ENCODE measurements at regions not wholly inside any gene's neighbourhood (a gene's known extent, or its start where the extent isn't known, plus 50 kb on each side); places are given as distances from the start of the nearest gene placed in this dataset.

DNA sequence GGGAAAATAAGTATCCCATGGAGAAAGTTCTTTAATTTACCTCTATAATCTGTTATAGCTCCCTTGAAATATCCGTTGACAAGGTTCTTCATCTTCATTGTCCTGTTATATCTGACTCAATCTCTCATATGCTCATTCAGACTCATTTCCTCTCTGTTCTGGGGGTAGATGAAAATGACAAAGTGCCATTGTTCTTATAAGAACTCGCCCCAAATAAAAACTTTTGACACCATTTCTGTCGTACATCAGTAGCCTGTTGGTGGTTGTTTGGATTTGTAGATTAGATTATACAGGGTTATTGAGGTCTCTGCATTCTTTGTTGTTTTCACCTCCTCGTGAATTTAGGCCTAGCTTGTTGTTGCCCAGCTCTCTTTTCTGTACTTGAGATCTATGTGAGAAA, 55.2 kb upstream of the IPO9 start:
- intact Hi-C loops (cut with DNase I), result no loop called here
- H3K4me3 ChIP-seq (ENCODE audit: low read length in 3 of 3), result no peak overlapping the region
- H3K4me1 ChIP-seq (ENCODE audit: control insufficient read depth in 2 of 3, insufficient read depth in 2 of 3, low read depth in 1 of 3, low read length in 3 of 3), result peaks cover 0 to 4% (median 0%) of the 10 kb centered on the region in 3 donors
- H3K27me3 ChIP-seq (ENCODE audit: control insufficient read depth, insufficient read depth, low read length), result no peaks in the 10 kb centered on the region
- H3K9me3 ChIP-seq (ENCODE audit: control insufficient read depth in 2 of 3, insufficient read depth in 1 of 3, low read length in 3 of 3), result peaks cover 0 to 6% (median 0%) of the 10 kb centered on the region in 3 donors
- FAIRE-seq (no peak), DNase-seq (no peak)
- no peak overlapping the region for H3K9ac ChIP-seq (ENCODE audit: low read length in 3 of 3)
- no peaks in the 10 kb centered on the region for H3K36me3 ChIP-seq (ENCODE audit: control insufficient read depth in 2 of 3, insufficient read depth in 3 of 3, low read length in 3 of 3)
- no peak overlapping the region for H3K27ac ChIP-seq (ENCODE audit: low read depth in 2 of 2, low read length in 2 of 2)
- TF ChIP-seq, protein P1, sequence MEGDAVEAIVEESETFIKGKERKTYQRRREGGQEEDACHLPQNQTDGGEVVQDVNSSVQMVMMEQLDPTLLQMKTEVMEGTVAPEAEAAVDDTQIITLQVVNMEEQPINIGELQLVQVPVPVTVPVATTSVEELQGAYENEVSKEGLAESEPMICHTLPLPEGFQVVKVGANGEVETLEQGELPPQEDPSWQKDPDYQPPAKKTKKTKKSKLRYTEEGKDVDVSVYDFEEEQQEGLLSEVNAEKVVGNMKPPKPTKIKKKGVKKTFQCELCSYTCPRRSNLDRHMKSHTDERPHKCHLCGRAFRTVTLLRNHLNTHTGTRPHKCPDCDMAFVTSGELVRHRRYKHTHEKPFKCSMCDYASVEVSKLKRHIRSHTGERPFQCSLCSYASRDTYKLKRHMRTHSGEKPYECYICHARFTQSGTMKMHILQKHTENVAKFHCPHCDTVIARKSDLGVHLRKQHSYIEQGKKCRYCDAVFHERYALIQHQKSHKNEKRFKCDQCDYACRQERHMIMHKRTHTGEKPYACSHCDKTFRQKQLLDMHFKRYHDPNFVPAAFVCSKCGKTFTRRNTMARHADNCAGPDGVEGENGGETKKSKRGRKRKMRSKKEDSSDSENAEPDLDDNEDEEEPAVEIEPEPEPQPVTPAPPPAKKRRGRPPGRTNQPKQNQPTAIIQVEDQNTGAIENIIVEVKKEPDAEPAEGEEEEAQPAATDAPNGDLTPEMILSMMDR (IDR thresholded peaks at IDR 0.05; ENCODE audit: borderline replicate concordance, extremely low read depth, insufficient read depth), result no peak

DNA sequence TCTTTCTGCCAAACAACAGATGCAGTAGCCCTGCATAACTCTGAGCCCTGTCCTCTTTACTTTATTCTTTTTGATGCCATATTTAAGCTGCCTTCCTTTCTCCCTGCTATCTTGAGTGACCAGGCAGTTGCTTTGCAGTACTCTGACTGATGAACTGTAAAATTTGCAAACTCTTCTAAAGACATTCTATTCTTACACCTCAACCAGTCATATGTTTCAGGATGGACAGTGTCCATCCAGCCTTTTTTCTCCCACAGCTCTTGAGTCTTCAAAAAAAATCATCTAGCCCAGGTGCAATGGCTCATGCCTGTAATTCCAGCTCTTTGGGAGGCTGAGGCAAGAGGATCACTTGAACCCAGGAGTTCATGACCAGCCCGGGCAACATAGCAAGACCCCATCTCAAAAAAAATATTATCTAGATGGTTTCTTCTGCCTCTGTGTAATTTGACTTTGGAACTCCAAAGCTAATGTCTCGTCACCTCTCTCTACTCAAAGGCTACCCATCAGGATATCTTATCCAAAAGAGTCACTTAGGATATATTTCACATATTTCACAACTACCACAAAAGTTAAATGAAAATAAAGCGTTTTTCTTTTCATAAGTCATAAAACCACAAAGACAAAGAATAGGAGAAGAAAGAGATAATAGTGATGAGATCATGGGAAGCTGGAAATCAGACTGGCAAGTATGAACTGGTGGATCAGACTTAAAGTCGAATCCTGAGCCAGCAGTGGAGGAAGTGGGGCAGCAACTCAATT, 54.6 kb upstream of the IPO9 start:
- TF ChIP-seq, protein P1 (IDR thresholded peaks at IDR 0.05; ENCODE audit: borderline replicate concordance, extremely low read depth, insufficient read depth), result no peak
- Histone ChIP-seq H3K4me1 (ENCODE audit: control insufficient read depth in 2 of 3, insufficient read depth in 2 of 3, low read depth in 1 of 3, low read length in 3 of 3) (peaks cover 0 to 4% (median 0%) of the 10 kb centered on the region in 3 donors), H3K36me3 (ENCODE audit: control insufficient read depth in 2 of 3, insufficient read depth in 3 of 3, low read length in 3 of 3) (no peaks in the 10 kb centered on the region), H3K27ac (ENCODE audit: low read depth in 2 of 2, low read length in 2 of 2) (no peak overlapping the region), H3K27me3 (ENCODE audit: control insufficient read depth, insufficient read depth, low read length) (no peaks in the 10 kb centered on the region), H3K9ac (ENCODE audit: low read length in 3 of 3) (no peak overlapping the region), H3K4me3 (ENCODE audit: low read length in 3 of 3) (no peak overlapping the region), H3K9me3 (ENCODE audit: control insufficient read depth in 2 of 3, insufficient read depth in 1 of 3, low read length in 3 of 3) (peaks cover 0 to 6% (median 0%) of the 10 kb centered on the region in 3 donors)
- no peak for DNase-seq
- intact Hi-C loops (cut with DNase I), result no loop called here
- no peak for FAIRE-seq

DNA sequence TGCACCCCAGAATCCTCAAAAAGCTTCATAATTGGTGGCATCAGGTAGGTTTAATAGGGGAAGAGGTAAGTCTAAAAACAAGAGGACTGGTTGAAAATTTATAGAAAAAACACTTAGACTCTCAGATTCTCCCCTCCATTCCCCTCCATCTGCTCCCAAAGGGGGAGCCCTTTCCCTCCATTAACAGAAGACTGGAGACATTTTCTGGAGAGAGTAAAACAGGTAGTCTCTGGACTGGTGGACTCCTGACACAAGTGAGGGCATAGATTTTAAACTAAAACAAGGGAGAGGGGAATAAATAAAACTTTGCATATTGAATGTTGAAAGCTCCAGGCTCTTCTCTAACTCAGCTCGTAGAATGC, 54.0 kb upstream of the IPO9 start:
- H3K27ac ChIP-seq (ENCODE audit: low read depth in 2 of 2, low read length in 2 of 2), result no peak overlapping the region
- TF ChIP-seq, protein P1 (IDR thresholded peaks at IDR 0.05; ENCODE audit: borderline replicate concordance, extremely low read depth, insufficient read depth), result no peak
- intact Hi-C loops (cut with DNase I), result no loop called here
- H3K4me3 ChIP-seq (ENCODE audit: low read length in 3 of 3), result no peak overlapping the region
- H3K36me3 ChIP-seq (ENCODE audit: control insufficient read depth in 2 of 3, insufficient read depth in 3 of 3, low read length in 3 of 3), result no peaks in the 10 kb centered on the region
- H3K9ac ChIP-seq (ENCODE audit: low read length in 3 of 3), result no peak overlapping the region
- no peaks in the 10 kb centered on the region for H3K27me3 ChIP-seq (ENCODE audit: control insufficient read depth, insufficient read depth, low read length)
- peaks cover 0 to 6% (median 0%) of the 10 kb centered on the region in 3 donors for H3K9me3 ChIP-seq (ENCODE audit: control insufficient read depth in 2 of 3, insufficient read depth in 1 of 3, low read length in 3 of 3)
- DNase-seq (no peak), FAIRE-seq (no peak)
- peaks cover 0 to 4% (median 0%) of the 10 kb centered on the region in 3 donors for H3K4me1 ChIP-seq (ENCODE audit: control insufficient read depth in 2 of 3, insufficient read depth in 2 of 3, low read depth in 1 of 3, low read length in 3 of 3)
